SU-DHL-6 (cell line): ENCODE measurements at regions not wholly inside any gene's neighbourhood (a gene's known extent, or its start where the extent isn't known, plus 50 kb on each side); places are given as distances from the start of the nearest gene placed in this dataset.

Experiments used
- EZH2phosphoT487 ChIP-seq: fragments of 200-600 bp; sonication (generic), shearing (Covaris generic); conservative IDR thresholded peaks from 2 replicates; pipeline ENCODE4 v1.6.1; 2018; ENCODE audit warnings: mild to moderate bottlenecking, antibody characterized with exemption, low read length, moderate library complexity, mixed read lengths
- TF ChIP-seq, protein P1 (sequence below): fragments of 200-600 bp; sonication (generic); IDR thresholded peaks from one replicate; pipeline ENCODE4 v1.5.1; 2017; ENCODE audit warnings: antibody characterized with exemption, mild to moderate bottlenecking, low read length, moderate library complexity; ENCODE audit not compliant: insufficient read depth, poor library complexity, severe bottlenecking

DNA sequence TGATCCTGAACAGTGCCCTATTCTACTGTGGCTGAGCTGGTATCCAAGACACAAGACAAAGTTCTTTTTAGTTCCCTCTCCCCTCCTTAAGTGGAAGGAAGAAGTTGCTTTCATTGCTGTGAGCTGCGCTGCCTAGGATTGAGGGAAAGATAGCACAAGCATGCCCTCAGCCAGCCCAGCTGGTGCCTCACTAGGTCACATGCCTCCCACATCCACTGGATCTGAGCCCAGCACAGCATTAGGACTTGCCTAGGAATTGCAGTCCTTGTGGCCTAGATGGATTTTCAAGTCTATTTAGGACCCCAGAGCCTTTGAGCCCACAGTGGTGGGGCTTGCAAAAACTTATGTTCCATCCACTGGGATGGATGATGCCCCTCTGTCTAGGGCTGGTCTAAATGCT, 214.2 kb downstream of the ZNF248 start:
- TF ChIP-seq, protein P1, sequence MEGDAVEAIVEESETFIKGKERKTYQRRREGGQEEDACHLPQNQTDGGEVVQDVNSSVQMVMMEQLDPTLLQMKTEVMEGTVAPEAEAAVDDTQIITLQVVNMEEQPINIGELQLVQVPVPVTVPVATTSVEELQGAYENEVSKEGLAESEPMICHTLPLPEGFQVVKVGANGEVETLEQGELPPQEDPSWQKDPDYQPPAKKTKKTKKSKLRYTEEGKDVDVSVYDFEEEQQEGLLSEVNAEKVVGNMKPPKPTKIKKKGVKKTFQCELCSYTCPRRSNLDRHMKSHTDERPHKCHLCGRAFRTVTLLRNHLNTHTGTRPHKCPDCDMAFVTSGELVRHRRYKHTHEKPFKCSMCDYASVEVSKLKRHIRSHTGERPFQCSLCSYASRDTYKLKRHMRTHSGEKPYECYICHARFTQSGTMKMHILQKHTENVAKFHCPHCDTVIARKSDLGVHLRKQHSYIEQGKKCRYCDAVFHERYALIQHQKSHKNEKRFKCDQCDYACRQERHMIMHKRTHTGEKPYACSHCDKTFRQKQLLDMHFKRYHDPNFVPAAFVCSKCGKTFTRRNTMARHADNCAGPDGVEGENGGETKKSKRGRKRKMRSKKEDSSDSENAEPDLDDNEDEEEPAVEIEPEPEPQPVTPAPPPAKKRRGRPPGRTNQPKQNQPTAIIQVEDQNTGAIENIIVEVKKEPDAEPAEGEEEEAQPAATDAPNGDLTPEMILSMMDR: no peak
- no peak for TF ChIP-seq EZH2phosphoT487
